MCF 10A (cell line): ENCODE measurements at regions not wholly inside any gene's neighbourhood (a gene's known extent, or its start where the extent isn't known, plus 50 kb on each side); places are given as distances from the start of the nearest gene placed in this dataset.

Source experiments
- BruUV-seq: library from RNA; stranded (reverse); fragments of 400-500 nt; replicated peaks from 2 replicates; lab custom pipeline; 2021; lab: Mats Ljungman, UMichigan
- CTCF ChIA-PET: fragments of 300-600 bp; sonication (Branson Sonifier 250); formaldehyde crosslinking; extraction: SDS; loops from one replicate; lab custom pipeline; 2021; ENCODE audit warnings: antibody characterized with exemption, inconsistent platforms; lab: Yijun Ruan, JAX
- POLR2A ChIA-PET: fragments of 300-600, 350-650 bp; sonication (Branson Sonifier 250); formaldehyde crosslinking; extraction: SDS; loops from one replicate; lab custom pipeline; 2020; ENCODE audit warnings: antibody characterized with exemption, inconsistent platforms; lab: Yijun Ruan, JAX
- DNase-seq: peaks from one replicate; pipeline ENCODE4 v3.0.0-alpha.2; 2018; ENCODE audit not compliant: unreplicated experiment
- H3K27ac Mint-ChIP-seq: one replicate; pipeline ENCODE4 v1.8.0; 2022; ENCODE audit warnings: mild to moderate bottlenecking, low read depth, mixed read lengths; ENCODE audit not compliant: unreplicated experiment
- H3K27me3 Mint-ChIP-seq: one replicate; pipeline ENCODE4 v1.8.0; 2022; ENCODE audit warnings: mixed read lengths; ENCODE audit not compliant: insufficient read depth, unreplicated experiment
- H3K36me3 Mint-ChIP-seq: one replicate; pipeline ENCODE4 v1.8.0; 2022; ENCODE audit warnings: mild to moderate bottlenecking, moderate library complexity, mixed read lengths; ENCODE audit not compliant: insufficient read depth, unreplicated experiment
- H3K4me1 Mint-ChIP-seq: one replicate; pipeline ENCODE4 v1.8.0; 2022; ENCODE audit warnings: mixed read lengths; ENCODE audit not compliant: insufficient read depth, unreplicated experiment
- H3K4me3 Mint-ChIP-seq: one replicate; pipeline ENCODE4 v1.8.0; 2022; ENCODE audit warnings: mild to moderate bottlenecking, moderate library complexity, mixed read lengths; ENCODE audit not compliant: unreplicated experiment
- H3K9me3 Mint-ChIP-seq: one replicate; pipeline ENCODE4 v1.8.0; 2022; ENCODE audit warnings: mixed read lengths; ENCODE audit not compliant: unreplicated experiment
- CTCF ChIP-seq: fragments of 200-600 bp; IDR thresholded peaks from one replicate; pipeline ENCODE4 v1.8.0; 2022; ENCODE audit warnings: antibody characterized with exemption, mild to moderate bottlenecking; ENCODE audit not compliant: unreplicated experiment
- intact Hi-C: fragments of 100-400 bp; cut with micrococcal nuclease; formaldehyde crosslinking; loops from 2 replicates; pipeline ENCODE4 v1.14.1; 2022

- ChIA-PET CTCF (interaction anchor here (0.5 to 0.7 kb wide), 4 partner anchors 102 to 1391 kb away, joined by 3 to 6 read pairs (median 3); no protein-coding TSS in a partner anchor), POLR2A (interaction anchor here (0.5 to 0.7 kb wide), 3 partner anchors 189 to 933 kb away, joined by 3 read pairs; no protein-coding TSS in a partner anchor)
- BruUV-seq, result TSS peak; percentile 81
Measured at GRCh38 chr3:110526777-110527727, 544.6 kb upstream of the NECTIN3 start.

GRCh38 chr3:110528305-110529121 lies 543.1 kb upstream of the NECTIN3 start:
- no peaks in the 10 kb centered on the region for H3K27me3 Mint-ChIP-seq
- CTCF ChIA-PET, result interaction anchor here (0.6 to 0.7 kb wide), 2 partner anchors 15 to 794 kb away, joined by 3 to 4 read pairs; no protein-coding TSS in a partner anchor
- intact Hi-C loops, result loop anchor here (5.0 to 10.0 kb wide), 3 partner anchors 49 to 544 kb away; partner anchors contain the start of gene NECTIN3

More at GRCh38 chr3:110526777-110527727, 544.6 kb upstream of the NECTIN3 start:
- Mint-ChIP-seq H3K4me3 (no peak overlapping the region), H3K9me3 (no peaks in the 10 kb centered on the region), H3K4me1 (peaks cover 19% of the 10 kb centered on the region), H3K27me3 (no peaks in the 10 kb centered on the region), H3K36me3 (no peaks in the 10 kb centered on the region), H3K27ac (peak overlapping the region; percentile 88)
- no peak for TF ChIP-seq CTCF
- intact Hi-C loops, result loop anchor here (5.0 to 10.0 kb wide), 3 partner anchors 50 to 545 kb away; partner anchors contain the start of gene NECTIN3
- peak; percentile 90 for DNase-seq

GRCh38 chr3:110530902-110531301 lies 540.7 kb upstream of the NECTIN3 start:
- no peaks in the 10 kb centered on the region for H3K27me3 Mint-ChIP-seq
- no peaks in the 10 kb centered on the region for H3K9me3 Mint-ChIP-seq
- H3K36me3 Mint-ChIP-seq, result no peaks in the 10 kb centered on the region
- H3K4me3 Mint-ChIP-seq, result no peak overlapping the region
- TF ChIP-seq CTCF, result no peak
- H3K27ac Mint-ChIP-seq, result no peak overlapping the region
- ChIA-PET CTCF (interaction anchor here (0.6 kb wide), 1 partner anchor 34 kb away, joined by 3 read pairs; no protein-coding TSS in a partner anchor), POLR2A (interaction anchor here (1.4 kb wide), 1 partner anchor 8 kb away, joined by 4 read pairs; no protein-coding TSS in a partner anchor)
- BruUV-seq, result no TSS peak
- no peak for DNase-seq
- H3K4me1 Mint-ChIP-seq, result peaks cover 15% of the 10 kb centered on the region
- intact Hi-C loops, result no loop called here

More at GRCh38 chr3:110528305-110529121, 543.1 kb upstream of the NECTIN3 start:
- no peak overlapping the region for H3K4me3 Mint-ChIP-seq
- DNase-seq, result no peak
- H3K36me3 Mint-ChIP-seq, result no peaks in the 10 kb centered on the region
- no TSS peak for BruUV-seq
- POLR2A ChIA-PET, result no interaction called here
- peaks cover 15% of the 10 kb centered on the region for H3K4me1 Mint-ChIP-seq
- no peaks in the 10 kb centered on the region for H3K9me3 Mint-ChIP-seq
- no peak for TF ChIP-seq CTCF
- H3K27ac Mint-ChIP-seq, result peak overlapping the region; percentile 88
